ENCODE measurements at regions not wholly inside any gene's neighbourhood (a gene's known extent, or its start where the extent isn't known, plus 50 kb on each side); places are given as distances from the start of the nearest gene placed in this dataset.

GRCh38 chr20:8986631-8987030, 82.3 kb upstream of the PLCB4 start:
- TF ChIP-seq, protein P1, sequence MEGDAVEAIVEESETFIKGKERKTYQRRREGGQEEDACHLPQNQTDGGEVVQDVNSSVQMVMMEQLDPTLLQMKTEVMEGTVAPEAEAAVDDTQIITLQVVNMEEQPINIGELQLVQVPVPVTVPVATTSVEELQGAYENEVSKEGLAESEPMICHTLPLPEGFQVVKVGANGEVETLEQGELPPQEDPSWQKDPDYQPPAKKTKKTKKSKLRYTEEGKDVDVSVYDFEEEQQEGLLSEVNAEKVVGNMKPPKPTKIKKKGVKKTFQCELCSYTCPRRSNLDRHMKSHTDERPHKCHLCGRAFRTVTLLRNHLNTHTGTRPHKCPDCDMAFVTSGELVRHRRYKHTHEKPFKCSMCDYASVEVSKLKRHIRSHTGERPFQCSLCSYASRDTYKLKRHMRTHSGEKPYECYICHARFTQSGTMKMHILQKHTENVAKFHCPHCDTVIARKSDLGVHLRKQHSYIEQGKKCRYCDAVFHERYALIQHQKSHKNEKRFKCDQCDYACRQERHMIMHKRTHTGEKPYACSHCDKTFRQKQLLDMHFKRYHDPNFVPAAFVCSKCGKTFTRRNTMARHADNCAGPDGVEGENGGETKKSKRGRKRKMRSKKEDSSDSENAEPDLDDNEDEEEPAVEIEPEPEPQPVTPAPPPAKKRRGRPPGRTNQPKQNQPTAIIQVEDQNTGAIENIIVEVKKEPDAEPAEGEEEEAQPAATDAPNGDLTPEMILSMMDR (IDR thresholded peaks at IDR 0.05) = no peak
- no peak for TF ChIP-seq POLR2AphosphoS5 (IDR thresholded peaks at IDR 0.05)
- no peak for TF ChIP-seq POLR2A (IDR thresholded peaks at IDR 0.05)
- TF ChIP-seq EP300 (IDR thresholded peaks at IDR 0.05) = no peak

Measured in upper lobe of left lung (tissue), 4 donors.